ENCODE measurements at regions not wholly inside any gene's neighbourhood (a gene's known extent, or its start where the extent isn't known, plus 50 kb on each side); places are given as distances from the start of the nearest gene placed in this dataset.

DNA sequence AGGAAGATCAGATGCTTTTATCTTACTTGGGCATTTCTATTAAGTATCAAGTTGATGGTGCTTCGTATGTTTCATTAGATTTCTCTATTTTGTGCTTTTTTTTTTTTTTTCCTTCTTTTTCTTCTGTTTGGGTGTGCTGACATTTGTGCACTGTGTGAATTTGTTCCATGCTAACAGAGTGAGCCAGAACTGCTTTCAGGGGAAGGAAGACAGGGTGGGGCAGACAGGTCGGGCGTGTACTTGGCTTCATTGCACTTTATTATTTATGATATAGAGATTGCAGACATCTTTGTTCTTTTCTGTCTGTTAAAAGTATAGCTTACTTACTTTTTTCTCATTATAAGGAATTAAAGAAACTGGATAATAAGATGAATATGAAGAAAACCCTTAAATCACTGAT is 112.2 kb downstream of the FGF18 start:
- TF ChIP-seq, protein P1, sequence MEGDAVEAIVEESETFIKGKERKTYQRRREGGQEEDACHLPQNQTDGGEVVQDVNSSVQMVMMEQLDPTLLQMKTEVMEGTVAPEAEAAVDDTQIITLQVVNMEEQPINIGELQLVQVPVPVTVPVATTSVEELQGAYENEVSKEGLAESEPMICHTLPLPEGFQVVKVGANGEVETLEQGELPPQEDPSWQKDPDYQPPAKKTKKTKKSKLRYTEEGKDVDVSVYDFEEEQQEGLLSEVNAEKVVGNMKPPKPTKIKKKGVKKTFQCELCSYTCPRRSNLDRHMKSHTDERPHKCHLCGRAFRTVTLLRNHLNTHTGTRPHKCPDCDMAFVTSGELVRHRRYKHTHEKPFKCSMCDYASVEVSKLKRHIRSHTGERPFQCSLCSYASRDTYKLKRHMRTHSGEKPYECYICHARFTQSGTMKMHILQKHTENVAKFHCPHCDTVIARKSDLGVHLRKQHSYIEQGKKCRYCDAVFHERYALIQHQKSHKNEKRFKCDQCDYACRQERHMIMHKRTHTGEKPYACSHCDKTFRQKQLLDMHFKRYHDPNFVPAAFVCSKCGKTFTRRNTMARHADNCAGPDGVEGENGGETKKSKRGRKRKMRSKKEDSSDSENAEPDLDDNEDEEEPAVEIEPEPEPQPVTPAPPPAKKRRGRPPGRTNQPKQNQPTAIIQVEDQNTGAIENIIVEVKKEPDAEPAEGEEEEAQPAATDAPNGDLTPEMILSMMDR (IDR thresholded peaks at IDR 0.05; ENCODE audit: low read length) = no peak
- TF ChIP-seq EZH2 (IDR thresholded peaks at IDR 0.05; ENCODE audit: borderline replicate concordance, low read length) = no peak
